GM21576 (cell line): ENCODE measurements at regions not wholly inside any gene's neighbourhood (a gene's known extent, or its start where the extent isn't known, plus 50 kb on each side); places are given as distances from the start of the nearest gene placed in this dataset.
"Not testable (repeated sequence)": the region's sequence is repeated elsewhere in the genome, so short reads cannot be mapped to it uniquely, and the experiment has no call there.

Source experiments
- ATAC-seq: cut with Tn5 transposase; IDR thresholded peaks from one replicate; pipeline ENCODE4 v1.9.1; 2021; ENCODE audit warnings: mild to moderate bottlenecking, moderate library complexity; ENCODE audit not compliant: unreplicated experiment

- ATAC-seq: no peak
These were observed 51.2 kb upstream of the MEX3C start for GRCh38 chr18:51248685-51249084.

GRCh38 chr18:51250006-51250405, 52.5 kb upstream of the MEX3C start:
- ATAC-seq: no peak

- ATAC-seq: no peak
These were observed 53.1 kb upstream of the MEX3C start for GRCh38 chr18:51250458-51251024.

GRCh38 chr18:51251625-51252024, 54.1 kb upstream of the MEX3C start:
- ATAC-seq: peak; percentile 99

- no peak for ATAC-seq
These were observed 56.0 kb upstream of the MEX3C start for GRCh38 chr18:51253476-51253875.

GRCh38 chr18:51255693-51256092, 58.2 kb upstream of the MEX3C start:
- no peak for ATAC-seq

GRCh38 chr18:51257150-51257549, 59.7 kb upstream of the MEX3C start:
- no peak for ATAC-seq

GRCh38 chr18:51260118-51260517, 62.6 kb upstream of the MEX3C start:
- no peak for ATAC-seq

GRCh38 chr18:51266077-51266476, 68.6 kb upstream of the MEX3C start:
- ATAC-seq: not testable (repeated sequence)

GRCh38 chr18:51266773-51267172, 69.3 kb upstream of the MEX3C start:
- ATAC-seq: no peak

- no peak for ATAC-seq
These were observed 76.0 kb upstream of the MEX3C start for GRCh38 chr18:51273437-51273836.

GRCh38 chr18:51275712-51276476, 78.4 kb upstream of the MEX3C start:
- ATAC-seq: no peak

- no peak for ATAC-seq
These were observed 80.7 kb upstream of the MEX3C start for GRCh38 chr18:51278045-51278649.

- ATAC-seq: peak; percentile 51
These were observed 82.0 kb upstream of the MEX3C start for GRCh38 chr18:51279367-51279984.

- no peak for ATAC-seq
These were observed 90.5 kb upstream of the MEX3C start for GRCh38 chr18:51287818-51288508.

GRCh38 chr18:51288582-51288981, 91.1 kb upstream of the MEX3C start:
- no peak for ATAC-seq

- no peak for ATAC-seq
These were observed 93.4 kb upstream of the MEX3C start for GRCh38 chr18:51290860-51291259.

GRCh38 chr18:51300912-51301311, 103.4 kb upstream of the MEX3C start:
- ATAC-seq: no peak

- no peak for ATAC-seq
These were observed 103.9 kb upstream of the MEX3C start for GRCh38 chr18:51301376-51301775.

- ATAC-seq: no peak
These were observed 119.2 kb upstream of the MEX3C start for GRCh38 chr18:51316677-51317076.

- ATAC-seq: no peak
These were observed 124.2 kb upstream of the MEX3C start for GRCh38 chr18:51321696-51322095.
